ENCODE measurements at regions not wholly inside any gene's neighbourhood (a gene's known extent, or its start where the extent isn't known, plus 50 kb on each side); places are given as distances from the start of the nearest gene placed in this dataset.
A peak's percentile ranks its signal among the peaks of the same experiment; 100 is the strongest.
"Not testable (repeated sequence)": the region's sequence is repeated elsewhere in the genome, so short reads cannot be mapped to it uniquely, and the experiment has no call there.

DNA sequence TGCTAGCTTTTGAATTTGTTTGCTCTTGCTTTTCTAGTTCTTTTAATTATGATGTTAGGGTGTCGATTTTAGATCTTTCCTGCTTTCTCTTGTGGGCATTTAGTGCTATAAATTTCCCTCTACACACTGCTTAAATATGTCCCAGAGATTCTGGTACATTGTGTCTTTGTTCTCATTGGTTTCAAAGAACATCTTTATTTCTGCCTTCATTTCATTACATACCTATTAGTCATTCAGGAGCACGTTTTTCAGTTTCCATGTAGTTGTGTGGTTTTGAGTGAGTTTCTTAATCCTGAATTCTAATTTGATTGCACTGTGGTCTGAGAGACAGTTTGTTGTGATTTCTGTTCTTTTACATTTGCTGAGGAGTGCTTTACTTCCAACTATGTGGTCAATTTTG is 51.2 kb upstream of the MB21D2 start:
- peak; percentile 78 for DNase-seq (ENCODE audit: low read depth)

GRCh38 chr3:192980632-192981031 is 63.0 kb upstream of the MB21D2 start:
- no peak for DNase-seq (ENCODE audit: low read depth)

DNA sequence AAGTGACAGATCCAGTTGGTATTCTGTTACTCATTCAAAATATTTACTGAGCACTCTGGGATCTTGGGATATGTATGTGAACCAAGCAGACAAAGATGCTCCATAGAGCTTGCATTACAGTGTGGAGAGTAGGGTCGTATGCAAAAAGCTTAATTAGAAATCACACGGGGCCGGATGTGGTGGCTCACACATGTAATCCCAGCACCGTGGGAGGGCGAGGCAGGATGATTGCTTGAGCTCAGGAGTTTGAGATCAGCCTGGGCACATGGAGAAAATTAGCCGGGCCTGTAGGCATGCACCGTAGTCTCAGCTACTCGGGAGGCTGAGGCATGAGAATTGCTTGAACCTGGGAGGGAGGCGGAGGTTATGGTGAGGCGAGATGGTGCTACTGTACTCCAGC is 68.7 kb upstream of the MB21D2 start:
- DNase-seq (ENCODE audit: low read depth): peak; percentile 5

DNA sequence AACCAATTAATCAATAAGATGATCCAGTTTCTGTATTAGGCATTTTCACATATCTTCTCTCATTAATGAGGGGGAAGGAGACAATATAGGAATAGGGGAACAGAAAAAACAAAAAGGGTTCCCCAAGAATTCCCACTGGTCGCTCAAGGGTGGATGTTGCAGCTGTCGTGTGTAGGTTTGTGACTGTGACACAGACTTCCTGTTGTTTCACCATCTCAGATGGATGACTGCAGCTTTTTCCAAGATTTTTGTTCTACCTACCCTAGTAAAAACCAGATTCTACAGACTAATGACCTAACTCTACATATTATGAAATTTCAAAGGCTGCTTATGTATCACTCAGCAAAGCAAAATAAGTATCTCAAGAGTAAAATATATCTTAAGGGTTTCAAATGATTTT is 73.7 kb upstream of the MB21D2 start:
- DNase-seq (ENCODE audit: low read depth): no peak

DNA sequence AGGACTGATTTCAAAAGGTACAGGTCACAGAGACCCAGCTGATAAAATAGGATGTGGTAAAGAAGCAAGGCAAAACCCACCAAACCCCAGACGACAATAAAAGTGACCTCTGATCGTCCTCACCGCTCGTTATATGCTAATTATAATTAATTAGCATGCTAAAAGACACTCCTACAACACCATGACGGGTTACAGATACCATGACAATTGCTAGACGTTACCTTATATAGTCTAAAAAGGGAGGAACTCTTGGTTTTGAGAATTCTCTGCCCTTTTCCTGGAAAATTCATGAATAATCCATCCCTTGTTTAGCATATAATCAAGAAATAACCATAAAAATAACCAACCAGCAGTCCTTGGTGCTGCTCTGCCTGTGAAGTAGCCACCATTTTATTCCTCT is 74.7 kb upstream of the MB21D2 start:
- no peak for DNase-seq (ENCODE audit: low read depth)

DNA sequence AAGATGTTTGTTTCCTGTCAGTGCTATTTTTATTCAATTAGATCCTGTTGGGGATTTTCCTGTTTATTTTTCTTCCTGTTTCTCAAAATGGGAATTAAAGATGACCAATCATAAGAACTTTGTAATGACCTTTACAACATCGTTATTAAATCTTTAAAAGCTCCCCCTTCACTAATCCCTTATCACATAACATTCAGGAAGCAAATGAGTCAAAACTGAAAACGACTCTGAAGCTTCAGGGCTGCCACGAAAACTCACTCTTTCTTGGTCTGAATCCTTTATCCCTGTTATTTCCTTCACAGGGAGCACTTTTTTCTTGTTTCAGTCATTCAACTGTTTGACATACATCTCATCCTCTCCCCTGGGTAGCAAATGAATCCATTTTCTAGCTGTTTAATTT is 75.8 kb upstream of the MB21D2 start:
- DNase-seq (ENCODE audit: low read depth): no peak

GRCh38 chr3:193001113-193001512 is 83.5 kb upstream of the MB21D2 start:
- DNase-seq (ENCODE audit: low read depth): not testable (repeated sequence)

DNA sequence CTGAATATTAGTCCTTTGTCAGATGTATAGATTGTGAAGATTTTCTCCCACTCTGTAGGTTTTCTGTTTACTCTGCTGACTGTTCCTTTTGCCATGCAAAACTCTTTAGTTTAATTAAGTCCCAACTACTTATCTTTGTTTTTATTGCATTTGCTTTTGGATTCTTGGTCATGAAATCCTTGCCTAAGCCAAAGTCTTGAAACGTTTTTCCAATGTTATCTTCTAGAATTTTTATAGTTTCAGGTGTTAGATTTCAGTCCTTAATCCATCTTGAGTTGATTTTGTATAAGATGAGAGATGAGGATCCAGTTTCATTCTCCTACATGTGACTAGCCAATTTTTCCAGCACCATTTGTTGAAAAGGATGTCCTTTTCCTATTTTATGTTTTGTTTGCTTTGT is 86.0 kb upstream of the MB21D2 start:
- not testable (repeated sequence) for DNase-seq (ENCODE audit: low read depth)

GRCh38 chr3:193008654-193009053 is 91.0 kb upstream of the MB21D2 start:
- DNase-seq (ENCODE audit: low read depth): no peak

- no peak for DNase-seq (ENCODE audit: low read depth)
These were observed 92.5 kb upstream of the MB21D2 start for GRCh38 chr3:193010191-193010590.

DNA sequence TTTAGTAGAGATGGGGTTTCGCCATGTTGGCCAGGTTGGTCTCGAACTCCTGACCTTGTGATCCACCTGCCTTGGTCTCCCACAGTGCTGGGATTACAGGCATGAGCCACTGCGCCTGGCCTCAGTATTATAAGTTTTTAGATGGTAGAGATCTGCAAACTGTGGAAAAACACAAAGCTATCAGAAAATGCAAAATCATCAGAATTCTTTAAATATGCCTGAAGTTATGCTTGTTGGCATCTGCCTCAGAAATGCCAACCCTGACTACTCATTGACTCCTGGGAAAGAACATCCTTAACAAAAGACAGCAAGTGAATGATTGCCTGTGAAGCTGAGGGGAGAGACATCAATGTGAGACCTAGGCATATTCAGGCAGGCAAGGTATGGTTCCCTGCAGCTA is 94.3 kb upstream of the MB21D2 start:
- no peak for DNase-seq (ENCODE audit: low read depth)

DNA sequence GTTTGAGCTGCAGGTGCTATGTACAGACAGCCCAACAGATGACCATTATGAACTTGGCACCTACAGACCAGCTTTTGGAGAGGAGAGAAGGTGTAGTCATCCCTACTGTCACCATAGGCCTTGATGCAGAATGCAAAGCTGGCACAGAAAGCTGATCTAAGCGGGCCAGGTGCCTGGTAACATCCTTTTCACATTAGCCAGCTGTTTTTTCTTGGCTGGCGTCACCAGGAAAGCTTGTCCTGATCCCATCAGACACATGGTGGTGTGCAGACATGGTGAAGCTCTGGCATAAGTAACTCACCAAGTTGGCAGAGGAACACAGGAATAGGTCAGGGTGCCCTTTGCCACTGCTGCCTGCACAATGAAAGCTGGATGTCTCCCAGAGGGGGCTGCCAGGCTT is 97.2 kb upstream of the MB21D2 start:
- no peak for DNase-seq (ENCODE audit: low read depth)

GRCh38 chr3:193016437-193016901 is 98.8 kb upstream of the MB21D2 start:
- peak; percentile 41 for DNase-seq (ENCODE audit: low read depth)

GRCh38 chr3:193021506-193022010 is 103.9 kb upstream of the MB21D2 start:
- no peak for DNase-seq (ENCODE audit: low read depth)

GRCh38 chr3:193023218-193023617 is 105.6 kb upstream of the MB21D2 start:
- no peak for DNase-seq (ENCODE audit: low read depth)

DNA sequence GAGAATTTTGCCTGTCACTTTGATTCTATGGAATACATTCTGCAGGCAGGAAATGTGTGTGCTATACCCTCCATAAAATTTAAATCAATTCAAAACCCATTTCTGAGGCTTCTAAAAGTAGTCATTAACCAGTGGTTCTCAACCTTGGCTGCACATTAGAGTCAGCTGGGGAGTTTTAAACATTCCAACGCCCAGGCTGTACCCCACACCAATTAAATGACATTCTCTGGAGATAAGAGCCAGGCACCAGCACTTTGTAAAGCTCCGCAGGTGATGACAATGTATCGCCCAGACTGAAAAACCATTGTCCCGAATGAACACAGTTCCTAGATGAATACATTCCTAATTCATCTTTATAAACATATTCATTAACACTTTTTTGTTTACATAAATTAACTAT is 110.6 kb upstream of the MB21D2 start:
- no peak for DNase-seq (ENCODE audit: low read depth)

DNA sequence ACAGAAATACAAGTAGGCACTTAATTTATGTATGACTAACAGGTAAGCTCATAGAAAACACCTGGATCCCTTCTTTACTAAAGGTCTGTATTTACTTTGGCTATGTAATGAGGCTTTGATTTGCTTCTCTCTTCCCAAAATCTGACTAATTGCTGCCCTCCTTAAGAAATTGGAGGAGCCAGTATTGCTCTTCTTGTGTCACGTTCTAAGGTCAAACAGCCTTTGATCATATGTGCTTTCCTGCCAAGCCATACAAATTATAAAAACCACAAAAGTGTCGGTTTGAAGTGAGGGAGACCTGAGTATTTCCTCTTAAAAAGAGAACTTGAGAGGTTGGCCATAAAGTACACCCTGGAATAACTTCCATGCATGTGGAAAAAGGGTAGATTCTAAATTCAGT is 112.1 kb upstream of the MB21D2 start:
- no peak for DNase-seq (ENCODE audit: low read depth)

GRCh38 chr3:193030276-193030675 is 112.6 kb upstream of the MB21D2 start:
- peak; percentile 35 for DNase-seq (ENCODE audit: low read depth)

DNA sequence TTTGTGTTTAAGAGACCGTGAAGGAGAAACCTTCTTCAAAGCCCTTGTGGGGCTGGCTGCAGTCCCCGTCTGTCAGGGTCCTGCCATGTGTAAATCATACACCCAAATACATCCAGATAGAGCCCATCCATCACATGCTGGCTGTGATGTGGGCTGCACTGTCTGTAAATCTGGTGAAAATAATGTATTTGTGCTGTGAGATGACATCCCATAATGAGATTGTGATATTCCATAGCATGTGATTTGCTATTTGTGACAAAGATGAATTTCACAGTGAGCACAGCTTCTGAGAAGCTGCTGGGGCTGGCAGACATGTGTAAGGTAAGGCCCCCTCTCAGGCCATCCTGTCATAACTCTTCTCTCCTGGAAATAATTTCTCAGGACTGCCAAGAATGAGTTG is 114.3 kb upstream of the MB21D2 start:
- DNase-seq (ENCODE audit: low read depth): no peak

GRCh38 chr3:193033226-193033780 is 115.6 kb upstream of the MB21D2 start:
- DNase-seq (ENCODE audit: low read depth): no peak

- DNase-seq (ENCODE audit: low read depth): not testable (repeated sequence)
These were observed 120.2 kb upstream of the MB21D2 start for GRCh38 chr3:193037828-193038227.

DNA sequence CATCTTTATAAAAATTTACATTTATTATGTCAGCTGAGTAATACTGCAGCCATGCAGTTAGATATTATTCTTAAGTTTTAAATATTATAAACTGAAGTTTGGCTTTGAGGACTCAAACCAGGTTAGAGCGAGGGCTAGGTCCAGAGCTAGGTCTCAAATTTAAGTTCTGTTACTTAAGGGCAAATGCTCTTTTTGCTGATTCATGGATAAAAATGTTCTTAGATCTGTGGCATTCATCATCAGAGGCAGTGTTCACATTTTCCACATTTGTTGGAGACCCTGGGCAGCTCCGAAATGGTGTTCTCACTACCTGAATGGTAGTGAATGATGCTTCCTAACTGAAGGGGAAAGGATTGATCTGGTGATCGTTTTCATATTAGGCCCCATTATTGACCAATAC is 121.4 kb upstream of the MB21D2 start:
- no peak for DNase-seq (ENCODE audit: low read depth)

- DNase-seq (ENCODE audit: low read depth): peak; percentile 71
These were observed 123.4 kb upstream of the MB21D2 start for GRCh38 chr3:193040836-193041672.

GRCh38 chr3:193046371-193046770 is 128.7 kb upstream of the MB21D2 start:
- peak; percentile 7 for DNase-seq (ENCODE audit: low read depth)
